Left lung (tissue), 4 donors: ENCODE measurements at regions not wholly inside any gene's neighbourhood (a gene's known extent, or its start where the extent isn't known, plus 50 kb on each side); places are given as distances from the start of the nearest gene placed in this dataset.

Experiments used
- ATAC-seq: fragments of 200-7000 bp; cut with Tn5 transposase; one replicate; pipeline ENCODE4 v1.9.1; 2020; ENCODE audit warnings: moderate library complexity
- DNase-seq, 4 donors: peaks; one replicate each; pipeline ENCODE4 v3.0.0-alpha.2; 2013 to 2020
- H3K27ac ChIP-seq, 2 donors: fragments of 200-600 bp; sonication (generic) in 1 of 2; one replicate each; pipeline versions ENCODE4 v1.5.0 to v1.8.0; 2020 to 2021
- H3K27me3 ChIP-seq, 2 donors: fragments of 200-600 bp; sonication (generic) in 1 of 2; one replicate each; pipeline versions ENCODE4 v1.5.0 to v1.8.0; 2020 to 2021
- H3K36me3 ChIP-seq, 2 donors: fragments of 200-600 bp; sonication (generic) in 1 of 2; one replicate each; pipeline versions ENCODE4 v1.5.0 to v1.8.0; 2020 to 2021
- H3K4me1 ChIP-seq, 2 donors: fragments of 200-600 bp; one replicate each; pipeline ENCODE4 v1.8.0; 2021
- H3K4me3 ChIP-seq, 2 donors: fragments of 200-600 bp; sonication (generic) in 1 of 2; one replicate each; pipeline versions ENCODE4 v1.5.0 to v1.8.0; 2020 to 2021; ENCODE audit warnings: mild to moderate bottlenecking in 1 of 2
- H3K9me3 ChIP-seq, 2 donors: fragments of 200-600 bp; sonication (generic) in 1 of 2; one replicate each; pipeline versions ENCODE4 v1.5.0 to v1.8.0; 2020 to 2021
- CTCF ChIP-seq, 2 donors: fragments of 200-600 bp; sonication (generic) in 1 of 2; IDR thresholded peaks; one replicate each; pipeline versions ENCODE4 v1.5.0 to v1.8.0; 2021; ENCODE audit warnings: antibody characterized with exemption in 2 of 2
- intact Hi-C, 2 donors: fragments of 100-400 bp; cut with DNase I; formaldehyde crosslinking; loops; one replicate each; pipeline versions ENCODE4 v1.11.2 to v1.14.2; 2022
- donor health status: DM: no; HTN: yes; CAD: no.
- donor health status: DM: no; HTN: no; CAD: no.

GRCh38 chr13:75195495-75196146 lies 286.3 kb downstream of the TBC1D4 start:
- Histone ChIP-seq H3K4me3 (no peak overlapping the region), H3K27ac (no peak overlapping the region), H3K36me3 (no peaks in the 10 kb centered on the region), H3K27me3 (no peaks in the 10 kb centered on the region), H3K4me1 (no peaks in the 10 kb centered on the region), H3K9me3 (no peaks in the 10 kb centered on the region)
- TF ChIP-seq CTCF (IDR thresholded peaks at IDR 0.05): no peak
- DNase-seq: no peak
- intact Hi-C loops: no loop called here
- ATAC-seq: no peak

DNA sequence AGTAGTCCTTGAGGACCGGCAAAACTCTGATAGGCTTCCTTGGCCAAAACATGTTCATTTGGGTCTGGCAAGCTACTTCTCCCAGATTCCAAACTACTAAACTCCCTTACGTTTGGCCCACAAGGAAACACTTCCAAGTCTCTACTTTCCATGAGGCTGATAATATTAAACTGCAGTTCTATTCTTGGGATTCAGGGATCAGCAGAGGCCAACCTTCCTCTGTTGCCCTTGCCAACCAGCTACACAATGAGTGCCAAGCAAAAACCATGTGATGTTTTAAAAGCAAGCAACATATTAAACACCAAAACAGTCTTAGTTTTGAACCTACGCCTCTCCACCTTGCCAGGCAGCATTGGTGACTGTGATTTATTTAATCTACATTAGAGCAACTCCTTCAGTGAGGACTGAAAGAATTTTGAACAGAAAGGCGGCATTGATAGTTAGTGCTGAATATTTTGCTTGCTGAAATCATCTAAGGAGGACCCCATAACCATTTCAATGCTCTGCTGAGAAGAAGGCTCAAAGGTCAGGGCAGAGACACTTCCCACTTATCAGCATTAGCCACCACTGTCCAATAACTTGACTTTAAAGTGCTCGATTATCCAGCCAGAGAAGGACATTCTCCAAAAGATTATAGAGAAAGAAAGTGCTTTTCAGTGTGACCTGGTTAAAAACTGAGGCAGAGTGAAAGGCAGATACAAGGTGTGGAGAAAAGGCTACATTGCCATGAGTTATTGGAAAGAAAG lies 287.1 kb downstream of the TBC1D4 start:
- H3K4me1 ChIP-seq: no peaks in the 10 kb centered on the region
- TF ChIP-seq CTCF (IDR thresholded peaks at IDR 0.05): no peak
- H3K4me3 ChIP-seq: no peak overlapping the region
- ATAC-seq: no peak
- H3K27me3 ChIP-seq: no peaks in the 10 kb centered on the region
- H3K9me3 ChIP-seq: no peaks in the 10 kb centered on the region
- DNase-seq: no peak
- intact Hi-C loops: no loop called here
- H3K27ac ChIP-seq: no peak overlapping the region
- H3K36me3 ChIP-seq: no peaks in the 10 kb centered on the region

DNA sequence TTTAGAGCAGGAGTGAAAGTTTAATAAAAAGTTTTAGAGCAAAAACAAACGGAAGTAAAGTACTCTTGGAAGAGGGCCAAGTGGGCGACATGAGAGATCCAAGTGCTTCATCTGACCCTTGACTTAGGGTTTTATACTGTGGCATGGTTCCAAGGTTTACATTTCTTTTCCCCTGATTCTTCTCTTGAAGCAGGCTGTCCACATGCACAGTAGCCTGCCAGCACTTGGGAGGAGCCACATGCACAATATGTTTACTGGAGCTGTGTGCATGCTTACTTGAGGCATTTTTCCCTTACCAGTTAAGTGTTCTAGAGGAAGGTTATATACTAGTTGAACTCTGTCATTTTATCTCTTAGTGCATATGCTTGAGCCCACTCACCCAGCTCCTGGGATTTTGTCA lies 295.6 kb downstream of the TBC1D4 start:
- Histone ChIP-seq H3K36me3 (no peaks in the 10 kb centered on the region), H3K27ac (no peak overlapping the region), H3K27me3 (no peaks in the 10 kb centered on the region), H3K4me3 (no peak overlapping the region), H3K4me1 (peaks cover 3 to 5% of the 10 kb centered on the region in 2 donors), H3K9me3 (peaks cover 0 to 22% of the 10 kb centered on the region in 2 donors)
- TF ChIP-seq CTCF (IDR thresholded peaks at IDR 0.05): no peak
- ATAC-seq (peak; percentile 66), DNase-seq (peak in 2 of 4 donors; percentile 31 to 46)
- intact Hi-C loops: no loop called here

GRCh38 chr13:75181906-75182305 lies 300.1 kb downstream of the TBC1D4 start:
- no peak for DNase-seq

More at GRCh38 chr13:75181906-75182305, 300.1 kb downstream of the TBC1D4 start:
- no peak for ATAC-seq
- Histone ChIP-seq H3K36me3 (no peaks in the 10 kb centered on the region), H3K4me1 (peaks cover 3 to 5% of the 10 kb centered on the region in 2 donors), H3K4me3 (no peak overlapping the region), H3K27ac (no peak overlapping the region), H3K27me3 (no peaks in the 10 kb centered on the region), H3K9me3 (peaks cover 0 to 22% of the 10 kb centered on the region in 2 donors)
- intact Hi-C loops: no loop called here
- TF ChIP-seq CTCF (IDR thresholded peaks at IDR 0.05): no peak
